NCI-H1694 (cell line): ENCODE measurements at regions not wholly inside any gene's neighbourhood (a gene's known extent, or its start where the extent isn't known, plus 50 kb on each side); places are given as distances from the start of the nearest gene placed in this dataset.
"Not testable (repeated sequence)": the region's sequence is repeated elsewhere in the genome, so short reads cannot be mapped to it uniquely, and the experiment has no call there.

Experiments
- DNase-seq: peaks from one replicate; lab custom pipeline; 2025; lab: John Stamatoyannopoulos, UW

DNA sequence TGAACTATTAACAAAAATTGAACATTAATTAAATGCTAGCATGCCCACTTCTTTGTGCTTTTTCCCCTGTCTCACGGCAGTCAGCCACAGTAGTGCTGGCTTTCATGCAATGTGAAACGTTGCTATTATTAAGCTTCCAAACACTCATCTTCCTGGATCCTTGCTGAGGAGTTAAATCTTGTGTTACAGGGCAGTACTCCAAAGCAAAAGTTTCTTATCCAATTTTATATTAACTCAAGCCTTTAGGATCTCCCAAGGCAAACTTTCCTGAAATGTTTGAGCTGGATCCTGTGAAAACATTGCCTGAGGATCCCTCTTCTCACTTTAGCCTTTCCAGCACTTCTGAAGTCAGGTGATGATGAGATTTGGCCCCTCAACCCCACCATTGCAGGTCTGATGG lies 1454.8 kb downstream of the FSTL5 start:
- DNase-seq: no peak

- no peak for DNase-seq
Measured at GRCh38 chr4:160709546-160709945, 1454.3 kb downstream of the FSTL5 start.

DNA sequence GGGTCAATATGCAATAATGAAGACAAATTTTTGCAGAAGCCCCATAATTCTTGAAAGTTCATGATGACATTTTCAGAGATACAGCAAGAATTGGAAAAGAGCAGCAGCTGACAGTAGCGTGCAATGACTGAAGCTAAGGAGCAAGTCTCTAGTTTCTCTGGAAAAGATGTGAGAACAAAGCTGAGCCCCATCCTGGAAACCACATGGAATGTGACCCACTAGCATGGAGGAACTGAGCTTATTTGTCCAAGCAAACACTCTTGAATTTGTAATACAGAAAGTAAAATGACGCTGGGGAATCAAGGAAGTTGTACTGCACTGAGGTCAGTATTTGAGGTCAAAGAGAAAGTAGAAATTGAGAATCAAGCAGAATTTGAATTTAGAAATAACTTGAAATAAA lies 1447.2 kb downstream of the FSTL5 start:
- no peak for DNase-seq

- no peak for DNase-seq
Measured at GRCh38 chr4:160717848-160718247, 1446.0 kb downstream of the FSTL5 start.

GRCh38 chr4:160724063-160724462 lies 1439.7 kb downstream of the FSTL5 start:
- no peak for DNase-seq

- no peak for DNase-seq
Measured at GRCh38 chr4:160745126-160745525, 1418.7 kb downstream of the FSTL5 start.

DNA sequence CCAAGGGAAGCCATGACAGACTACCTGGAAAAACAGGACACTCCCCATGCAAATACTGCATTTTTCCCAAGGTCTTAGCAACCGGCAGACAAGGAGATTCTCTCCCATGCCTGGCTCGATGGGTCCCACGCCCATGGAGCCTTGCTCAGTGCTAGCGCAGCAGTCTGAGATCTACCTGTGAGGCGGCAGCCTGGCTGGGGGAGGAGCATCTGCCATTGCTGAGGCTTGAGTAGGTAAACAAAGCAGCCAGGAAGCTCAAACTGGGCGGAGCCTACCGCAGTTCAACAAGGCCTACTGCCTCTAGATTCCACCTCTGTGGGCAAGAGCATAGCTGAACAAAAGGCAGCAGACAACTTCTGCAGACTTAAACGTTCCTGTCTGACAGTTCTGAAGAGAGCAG lies 1417.2 kb downstream of the FSTL5 start:
- not testable (repeated sequence) for DNase-seq

- no peak for DNase-seq
Measured at GRCh38 chr4:160772668-160773067, 1391.1 kb downstream of the FSTL5 start.

DNA sequence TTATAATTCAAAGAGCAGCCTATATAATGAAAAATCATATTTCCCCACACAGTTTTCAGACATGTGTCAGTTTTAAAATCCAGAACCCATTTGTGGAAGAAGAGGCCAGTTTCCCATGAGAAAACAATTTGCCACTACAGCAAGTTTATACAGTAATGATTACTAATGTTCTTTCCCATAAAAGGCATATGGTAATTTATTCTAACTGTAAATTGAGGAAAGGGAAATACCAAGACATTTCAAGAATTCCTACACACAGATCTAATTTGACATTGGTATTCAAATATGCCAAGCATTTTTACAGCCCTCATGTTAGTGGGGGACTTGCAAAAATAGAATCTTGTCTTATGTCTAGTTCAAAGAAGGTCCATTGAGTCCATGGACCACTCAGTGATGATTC lies 1368.6 kb downstream of the FSTL5 start:
- DNase-seq: no peak

DNA sequence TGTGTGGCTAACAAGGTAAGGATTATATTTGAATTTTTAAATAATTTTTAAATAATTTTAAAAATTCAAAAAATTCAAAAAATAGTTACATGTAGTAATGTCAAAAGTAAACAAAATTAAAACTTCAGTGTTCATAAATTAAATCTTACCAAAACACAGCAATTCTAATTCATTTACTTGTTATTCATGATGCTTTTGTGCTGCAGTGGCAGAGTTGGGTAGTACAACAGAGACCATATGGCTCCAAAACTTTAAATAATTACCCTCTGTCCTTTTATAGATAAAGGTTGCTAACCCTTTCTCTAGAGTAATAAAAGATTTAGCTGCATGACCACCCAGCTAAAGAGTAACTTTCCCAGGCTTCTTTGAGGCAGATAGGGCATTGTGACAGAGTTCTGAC lies 1355.6 kb downstream of the FSTL5 start:
- DNase-seq: no peak

GRCh38 chr4:160809576-160809975 lies 1354.2 kb downstream of the FSTL5 start:
- no peak for DNase-seq

DNA sequence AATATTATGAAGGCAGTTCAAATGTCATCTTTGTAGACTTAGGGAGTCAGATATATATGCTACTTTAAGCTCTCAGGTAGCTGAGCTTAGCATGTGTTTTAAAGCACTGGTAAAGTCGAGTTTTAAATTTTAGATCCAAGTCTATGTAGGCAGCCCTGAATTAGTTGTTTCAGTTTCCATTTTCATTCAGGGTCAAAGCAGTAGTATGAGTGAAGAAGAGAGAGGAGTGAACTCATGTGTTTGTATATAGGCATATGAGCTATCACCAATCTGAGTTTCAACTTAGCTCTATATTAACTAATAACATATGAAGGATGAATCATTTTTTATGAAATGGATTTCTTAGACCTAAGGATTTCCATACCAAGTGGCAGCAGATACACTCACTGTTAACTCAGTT lies 1353.4 kb downstream of the FSTL5 start:
- no peak for DNase-seq

DNA sequence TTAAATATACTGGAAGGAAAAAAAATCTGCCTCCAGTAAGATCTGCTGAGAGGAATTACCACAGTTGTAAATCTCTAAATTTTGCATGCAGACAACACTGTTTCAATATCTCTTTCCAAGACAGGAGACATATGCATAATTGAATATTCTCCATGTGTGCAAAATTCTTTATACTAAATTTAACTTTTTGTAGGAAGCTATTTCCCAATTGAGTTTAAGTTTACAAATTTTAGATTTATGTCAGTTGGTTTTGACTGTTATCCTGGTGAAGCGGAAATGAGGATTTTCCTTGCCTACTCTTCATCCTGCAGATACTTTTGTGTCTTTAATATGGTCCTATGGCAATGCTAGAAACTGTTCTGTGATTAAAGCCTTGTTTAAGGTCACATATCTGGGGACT lies 1352.9 kb downstream of the FSTL5 start:
- DNase-seq: no peak

- DNase-seq: no peak
Measured at GRCh38 chr4:160811956-160812355, 1351.8 kb downstream of the FSTL5 start.

- no peak for DNase-seq
Measured at GRCh38 chr4:160814726-160815125, 1349.1 kb downstream of the FSTL5 start.

DNA sequence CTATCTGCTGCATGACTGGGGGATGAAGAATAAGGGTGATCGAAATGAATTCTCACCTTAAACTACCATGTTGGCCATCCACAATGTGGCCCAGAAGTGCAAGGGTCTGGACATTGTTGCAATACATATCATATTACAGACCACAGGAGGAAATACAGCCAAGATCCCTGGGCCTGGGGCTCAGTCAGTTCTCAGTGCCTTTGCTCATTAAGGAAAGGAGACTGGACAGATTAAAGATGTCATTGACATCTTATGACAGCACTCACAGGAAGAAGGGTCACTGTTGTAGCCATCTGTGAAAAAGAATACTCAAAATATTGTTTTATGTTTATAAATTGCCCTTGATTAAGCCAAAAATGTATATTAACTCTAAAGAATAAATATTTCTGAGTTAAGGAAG lies 1345.2 kb downstream of the FSTL5 start:
- DNase-seq: no peak

- no peak for DNase-seq
Measured at GRCh38 chr4:160819791-160820190, 1344.0 kb downstream of the FSTL5 start.

- DNase-seq: no peak
Measured at GRCh38 chr4:160824481-160824880, 1339.3 kb downstream of the FSTL5 start.

DNA sequence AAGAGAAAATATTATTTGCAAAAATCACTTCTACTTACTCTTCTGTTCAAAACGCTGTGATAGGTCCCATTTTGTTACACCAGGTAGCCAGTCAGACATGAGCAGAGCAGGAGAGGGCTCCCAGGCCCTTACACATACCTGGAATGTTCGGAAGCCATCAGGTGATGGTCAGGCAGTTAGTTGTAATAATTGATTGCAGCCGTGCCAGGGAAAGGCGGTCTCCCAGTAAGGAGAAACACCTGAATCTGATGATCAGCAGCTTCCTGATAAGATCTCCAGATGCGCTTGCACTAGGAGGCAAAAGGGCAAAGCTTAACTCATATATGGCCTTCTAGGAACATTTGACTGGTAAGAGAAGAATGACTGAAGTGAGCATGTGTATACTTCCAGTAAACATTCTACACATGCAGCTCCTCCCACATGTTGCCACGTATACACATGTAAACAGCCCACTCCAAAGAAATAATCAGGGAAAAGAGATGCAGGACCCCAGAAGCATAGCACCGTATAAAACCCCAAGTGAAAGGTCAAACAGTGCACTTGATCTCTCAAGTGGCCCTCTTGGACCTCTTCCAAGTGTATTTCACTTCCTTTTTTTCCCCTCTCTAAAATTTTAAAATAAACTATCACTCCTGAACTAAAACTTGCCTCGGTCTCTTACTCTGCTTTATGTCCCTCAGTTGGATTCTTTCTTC lies 1338.0 kb downstream of the FSTL5 start:
- DNase-seq: no peak

DNA sequence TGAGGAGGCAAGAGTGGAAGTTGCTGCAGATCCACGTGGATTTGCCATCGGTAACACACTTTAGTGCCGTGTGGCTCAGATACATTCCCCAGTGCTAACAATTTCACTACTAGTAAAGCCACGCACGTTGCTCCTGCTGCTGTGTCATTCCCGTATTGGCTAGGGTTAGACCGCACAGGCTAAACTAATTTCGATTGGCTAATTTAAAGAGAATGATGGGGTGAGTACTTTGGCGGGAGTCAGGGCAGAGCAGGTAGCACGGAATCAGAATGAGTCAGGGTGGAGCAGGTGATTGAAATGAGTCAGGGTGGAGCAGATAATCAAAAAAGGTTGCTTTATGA lies 1337.5 kb downstream of the FSTL5 start:
- no peak for DNase-seq

DNA sequence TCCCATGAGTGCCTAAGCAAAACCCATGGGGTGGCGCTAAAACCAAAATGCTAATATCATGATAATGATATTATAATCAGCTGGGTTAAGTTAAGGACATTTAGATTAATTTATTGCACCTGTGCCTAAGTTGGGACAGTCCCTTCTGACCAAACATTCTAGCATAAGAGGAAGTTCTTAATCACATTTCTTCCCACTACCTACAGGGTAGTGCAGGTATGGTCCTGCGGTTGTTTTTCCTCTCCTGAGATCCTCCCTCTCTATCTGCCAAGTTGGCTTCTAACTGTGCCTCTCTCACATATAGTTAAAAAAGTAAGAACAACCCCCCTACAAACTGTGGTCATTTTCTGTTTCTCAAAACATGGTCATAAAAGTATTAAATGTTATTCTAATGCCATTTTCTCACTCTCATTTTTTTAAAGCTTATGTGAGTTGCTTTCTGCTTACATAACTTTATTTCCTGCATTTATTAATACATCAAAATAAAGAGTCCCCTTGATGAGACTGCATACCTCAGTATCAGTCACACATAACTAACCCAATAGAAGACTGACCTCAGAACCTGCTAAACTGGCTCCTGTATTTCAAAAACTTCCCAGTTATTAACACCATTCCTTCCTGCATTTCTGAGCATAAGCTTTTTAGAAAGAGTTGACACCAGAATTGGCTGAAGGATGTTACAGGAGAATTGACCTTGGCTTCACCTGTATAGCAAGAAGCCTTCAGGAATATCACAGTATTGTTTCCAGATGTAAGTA lies 1332.5 kb downstream of the FSTL5 start:
- DNase-seq: no peak

GRCh38 chr4:160835789-160836188 lies 1328.0 kb downstream of the FSTL5 start:
- no peak for DNase-seq

GRCh38 chr4:160836431-160836830 lies 1327.4 kb downstream of the FSTL5 start:
- no peak for DNase-seq

GRCh38 chr4:160846121-160846520 lies 1317.7 kb downstream of the FSTL5 start:
- DNase-seq: no peak
